ENCODE measurements at regions not wholly inside any gene's neighbourhood (a gene's known extent, or its start where the extent isn't known, plus 50 kb on each side); places are given as distances from the start of the nearest gene placed in this dataset.

- TF ChIP-seq CBX5 (IDR thresholded peaks at IDR 0.05; ENCODE audit: low read depth, low read length) = no peak
- no peak for TF ChIP-seq CHD2 (IDR thresholded peaks at IDR 0.05; ENCODE audit: low read length)
- TF ChIP-seq EGR1 (IDR thresholded peaks at IDR 0.05; ENCODE audit: borderline replicate concordance, low read depth, low read length) = no peak
Measured at GRCh38 chr9:87280421-87280820, 217.2 kb upstream of the DAPK1 start (continued).
